ENCODE measurements at regions not wholly inside any gene's neighbourhood (a gene's known extent, or its start where the extent isn't known, plus 50 kb on each side); places are given as distances from the start of the nearest gene placed in this dataset.

GRCh38 chr1:185581020-185581419 is 153.2 kb upstream of the HMCN1 start:
- no peak for DNase-seq (ENCODE audit: low read depth in 2 of 2)

- no peak for DNase-seq (ENCODE audit: low read depth in 2 of 2)
Measured at GRCh38 chr1:185578293-185578692, 155.9 kb upstream of the HMCN1 start.

- no peak for DNase-seq (ENCODE audit: low read depth in 2 of 2)
Measured at GRCh38 chr1:185574139-185574875, 159.9 kb upstream of the HMCN1 start.

GRCh38 chr1:185573677-185574076 is 160.5 kb upstream of the HMCN1 start:
- DNase-seq (ENCODE audit: low read depth in 2 of 2), result no peak

GRCh38 chr1:185573162-185573561 is 161.0 kb upstream of the HMCN1 start:
- DNase-seq (ENCODE audit: low read depth in 2 of 2), result no peak

- no peak for DNase-seq (ENCODE audit: low read depth in 2 of 2)
Measured at GRCh38 chr1:185570962-185571361, 163.2 kb upstream of the HMCN1 start.

- DNase-seq (ENCODE audit: low read depth in 2 of 2), result no peak
Measured at GRCh38 chr1:185568155-185569123, 165.8 kb upstream of the HMCN1 start.

GRCh38 chr1:185567440-185567839 is 166.8 kb upstream of the HMCN1 start:
- DNase-seq (ENCODE audit: low read depth in 2 of 2), result no peak

- peak in 1 of 2 donors; percentile 9 for DNase-seq (ENCODE audit: low read depth in 2 of 2)
Measured at GRCh38 chr1:185566995-185567394, 167.2 kb upstream of the HMCN1 start.

- no peak for DNase-seq (ENCODE audit: low read depth in 2 of 2)
Measured at GRCh38 chr1:185565302-185565701, 168.9 kb upstream of the HMCN1 start.

GRCh38 chr1:185564816-185565215 is 169.4 kb upstream of the HMCN1 start:
- DNase-seq (ENCODE audit: low read depth in 2 of 2), result no peak

- DNase-seq (ENCODE audit: low read depth in 2 of 2), result no peak
Measured at GRCh38 chr1:185562461-185563359, 171.5 kb upstream of the HMCN1 start.

GRCh38 chr1:185561629-185562028 is 172.6 kb upstream of the HMCN1 start:
- no peak for DNase-seq (ENCODE audit: low read depth in 2 of 2)

- no peak for DNase-seq (ENCODE audit: low read depth in 2 of 2)
Measured at GRCh38 chr1:185560760-185561159, 173.4 kb upstream of the HMCN1 start.

- DNase-seq (ENCODE audit: low read depth in 2 of 2), result peak in 1 of 2 donors; percentile 15
Measured at GRCh38 chr1:185559684-185560331, 174.4 kb upstream of the HMCN1 start.

- DNase-seq (ENCODE audit: low read depth in 2 of 2), result no peak
Measured at GRCh38 chr1:185559151-185559550, 175.0 kb upstream of the HMCN1 start.

GRCh38 chr1:185556561-185556960 is 177.6 kb upstream of the HMCN1 start:
- DNase-seq (ENCODE audit: low read depth in 2 of 2), result no peak

- no peak for DNase-seq (ENCODE audit: low read depth in 2 of 2)
Measured at GRCh38 chr1:185555743-185556142, 178.4 kb upstream of the HMCN1 start.

- DNase-seq (ENCODE audit: low read depth in 2 of 2), result no peak
Measured at GRCh38 chr1:185551008-185551407, 183.2 kb upstream of the HMCN1 start.

GRCh38 chr1:185549906-185550305 is 184.3 kb upstream of the HMCN1 start:
- no peak for DNase-seq (ENCODE audit: low read depth in 2 of 2)

GRCh38 chr1:185546029-185546428 is 188.2 kb upstream of the HMCN1 start:
- no peak for DNase-seq (ENCODE audit: low read depth in 2 of 2)

Data from activated CD4-positive, alpha-beta T cell treated with anti-CD3 and anti-CD28 coated beads for 24 hours (primary cell).